ENCODE measurements at regions not wholly inside any gene's neighbourhood (a gene's known extent, or its start where the extent isn't known, plus 50 kb on each side); places are given as distances from the start of the nearest gene placed in this dataset.

- TF ChIP-seq CTCF (IDR thresholded peaks at IDR 0.05; ENCODE audit: insufficient read depth, low read length, poor library complexity, severe bottlenecking) (no peak), EZH2phosphoT487 (conservative IDR thresholded peaks at IDR 0.05; ENCODE audit: low read length) (no peak)
These were observed 700.5 kb upstream of the CDH10 start for GRCh38 chr5:25345240-25345771.

All from SU-DHL-6 (cell line).